GM23338 (cell line): ENCODE measurements at regions not wholly inside any gene's neighbourhood (a gene's known extent, or its start where the extent isn't known, plus 50 kb on each side); places are given as distances from the start of the nearest gene placed in this dataset.

ENCODE experiments used
- ATAC-seq: fragments of 200-7000 bp; cut with Tn5 transposase; 3 replicates; pipeline ENCODE4 v1.9.1; 2020
- DNase-seq: peaks from one replicate; pipeline ENCODE4 v3.0.0-alpha.2; 2015; ENCODE audit warnings: low spot score
- H2AFZ ChIP-seq: fragments of 200-600 bp; sonication (generic); 2 replicates; pipeline ENCODE4 v1.8.0; 2016; ENCODE audit warnings: antibody characterized with exemption, mild to moderate bottlenecking, moderate library complexity
- H3F3A ChIP-seq: fragments of 200-600 bp; sonication (generic); replicated peaks from 2 replicates; pipeline ENCODE4 v1.8.0; 2017; ENCODE audit warnings: antibody characterized with exemption, mixed run types, low read depth
- H3K27ac ChIP-seq: fragments of 200-600 bp; sonication (generic); 2 replicates; pipeline ENCODE4 v1.6.1; 2016; ENCODE audit warnings: low read depth
- H3K27me3 ChIP-seq: fragments of 200-600 bp; sonication (generic); 2 replicates; pipeline ENCODE4 v1.8.0; 2016; ENCODE audit warnings: mild to moderate bottlenecking, mixed run types, moderate library complexity; ENCODE audit not compliant: insufficient read depth
- H3K36me3 ChIP-seq: fragments of 200-600 bp; sonication (generic); 2 replicates; pipeline ENCODE4 v1.8.0; 2016; ENCODE audit warnings: mild to moderate bottlenecking; ENCODE audit not compliant: insufficient read depth
- H3K4me1 ChIP-seq: fragments of 200-600 bp; sonication (generic); 2 replicates; pipeline ENCODE4 v1.8.0; 2016; ENCODE audit warnings: mild to moderate bottlenecking, moderate library complexity; ENCODE audit not compliant: insufficient read depth
- H3K4me2 ChIP-seq: fragments of 200-600 bp; sonication (generic); 2 replicates; pipeline ENCODE4 v1.7.1; 2017; ENCODE audit warnings: mixed run types
- H3K4me3 ChIP-seq: fragments of 200-600 bp; sonication (generic); 2 replicates; pipeline ENCODE4 v1.6.1; 2016; ENCODE audit warnings: mixed run types
- H3K79me2 ChIP-seq: fragments of 200-600 bp; sonication (generic); replicated peaks from 2 replicates; pipeline ENCODE4 v1.8.0; 2017; ENCODE audit warnings: mild to moderate bottlenecking; ENCODE audit not compliant: insufficient read depth
- H3K9me2 ChIP-seq: fragments of 200-600 bp; sonication (generic); 2 replicates; pipeline ENCODE4 v1.8.0; 2017; ENCODE audit not compliant: insufficient read depth
- H4K20me1 ChIP-seq: fragments of 200-600 bp; sonication (generic); replicated peaks from 2 replicates; pipeline ENCODE4 v1.8.0; 2017; ENCODE audit warnings: mild to moderate bottlenecking; ENCODE audit not compliant: insufficient read depth
- H3K27ac Mint-ChIP-seq: 2 replicates; pipeline ENCODE4 v1.8.0; 2020; ENCODE audit warnings: inconsistent platforms, mild to moderate bottlenecking, moderate library complexity, mixed read lengths
- H3K27me3 Mint-ChIP-seq: 3 replicates; pipeline ENCODE4 v1.8.0; 2022; ENCODE audit warnings: low read depth, mild to moderate bottlenecking, moderate library complexity, mixed read lengths, inconsistent platforms; ENCODE audit not compliant: insufficient read depth, poor library complexity
- H3K36me3 Mint-ChIP-seq: 3 replicates; pipeline ENCODE4 v1.8.0; 2021; ENCODE audit warnings: low read depth, mild to moderate bottlenecking, inconsistent platforms, moderate library complexity, mixed read lengths
- H3K4me1 Mint-ChIP-seq: 3 replicates; pipeline ENCODE4 v1.8.0; 2020; ENCODE audit warnings: mild to moderate bottlenecking, inconsistent platforms, mixed read lengths
- H3K4me3 Mint-ChIP-seq: 3 replicates; pipeline ENCODE4 v1.8.0; 2021; ENCODE audit warnings: moderate library complexity, mild to moderate bottlenecking, inconsistent platforms, mixed read lengths
- H3K9me3 Mint-ChIP-seq: 3 replicates; pipeline ENCODE4 v1.8.0; 2020; ENCODE audit warnings: moderate library complexity, mild to moderate bottlenecking, inconsistent platforms, mixed read lengths
- CTCF ChIP-seq, 2 experiments: fragments of 200-600 bp in 1 of 2; sonication (generic) in 1 of 2; conservative IDR thresholded peaks; 2 replicates each; pipeline versions ENCODE4 v1.5.1 to v1.6.1; 2016 to 2017; ENCODE audit warnings: antibody characterized with exemption in 2 of 2, low read depth in 2 of 2, mild to moderate bottlenecking in 2 of 2, moderate library complexity in 1 of 2
- EZH2phosphoT487 ChIP-seq: fragments of 200-600 bp; sonication (generic); IDR thresholded peaks from one replicate; pipeline ENCODE4 v1.8.1; 2018; ENCODE audit warnings: antibody characterized with exemption; ENCODE audit not compliant: unreplicated experiment
- POLR2AphosphoS5 ChIP-seq: IDR thresholded peaks from 2 replicates; pipeline ENCODE4 v1.6.1; 2016; ENCODE audit warnings: antibody characterized with exemption, low read depth
- STAT1 ChIP-seq: IDR thresholded peaks from one replicate; pipeline ENCODE4 v1.6.1; 2016; ENCODE audit warnings: antibody characterized with exemption; ENCODE audit not compliant: unreplicated experiment
- ZNF331 ChIP-seq: fragments of 250-450 bp; sonication (Bioruptor Pico); IDR thresholded peaks from 2 replicates; pipeline ENCODE4 v1.5.0; 2020; ENCODE audit warnings: low read depth, mild to moderate bottlenecking, moderate library complexity
- ZNF462 ChIP-seq: fragments of 250-450 bp; sonication (Bioruptor Pico); IDR thresholded peaks from 2 replicates; pipeline ENCODE4 v1.5.0; 2020; ENCODE audit warnings: mild to moderate bottlenecking, moderate library complexity
- TF ChIP-seq, protein P1 (sequence below): IDR thresholded peaks from 2 replicates; pipeline ENCODE4 v1.6.1; 2016; ENCODE audit warnings: antibody characterized with exemption

DNA sequence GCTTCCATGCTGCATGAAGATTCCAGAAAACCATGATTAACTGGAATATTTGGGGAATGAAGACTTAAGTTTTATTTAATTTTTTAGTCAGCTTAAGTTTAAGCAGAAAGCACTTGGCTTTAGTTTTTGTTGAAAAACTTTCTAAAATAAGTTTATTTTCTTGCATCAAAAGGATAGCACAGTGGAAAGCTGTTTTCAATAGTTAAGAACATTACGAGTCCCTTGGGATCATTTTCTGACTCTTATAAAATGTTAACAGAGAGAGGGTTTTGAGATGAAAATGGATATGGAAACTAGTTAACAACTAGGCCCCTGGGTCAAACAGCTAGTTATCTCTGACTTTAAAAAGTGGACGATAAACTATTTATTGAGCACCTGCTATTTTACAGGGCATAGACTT lies 181.9 kb upstream of the SLC38A2 start (continued):
- no peak for TF ChIP-seq ZNF462 (CRISPR knock-in tag)
- TF ChIP-seq, protein P1, sequence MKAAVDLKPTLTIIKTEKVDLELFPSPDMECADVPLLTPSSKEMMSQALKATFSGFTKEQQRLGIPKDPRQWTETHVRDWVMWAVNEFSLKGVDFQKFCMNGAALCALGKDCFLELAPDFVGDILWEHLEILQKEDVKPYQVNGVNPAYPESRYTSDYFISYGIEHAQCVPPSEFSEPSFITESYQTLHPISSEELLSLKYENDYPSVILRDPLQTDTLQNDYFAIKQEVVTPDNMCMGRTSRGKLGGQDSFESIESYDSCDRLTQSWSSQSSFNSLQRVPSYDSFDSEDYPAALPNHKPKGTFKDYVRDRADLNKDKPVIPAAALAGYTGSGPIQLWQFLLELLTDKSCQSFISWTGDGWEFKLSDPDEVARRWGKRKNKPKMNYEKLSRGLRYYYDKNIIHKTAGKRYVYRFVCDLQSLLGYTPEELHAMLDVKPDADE: no peak
- TF ChIP-seq POLR2AphosphoS5: no peak
- TF ChIP-seq CTCF (conservative IDR thresholded peaks at IDR 0.05; ENCODE audit: low read depth in 2 of 2): no peak
- TF ChIP-seq ZNF331: no peak
- no peak for TF ChIP-seq STAT1

DNA sequence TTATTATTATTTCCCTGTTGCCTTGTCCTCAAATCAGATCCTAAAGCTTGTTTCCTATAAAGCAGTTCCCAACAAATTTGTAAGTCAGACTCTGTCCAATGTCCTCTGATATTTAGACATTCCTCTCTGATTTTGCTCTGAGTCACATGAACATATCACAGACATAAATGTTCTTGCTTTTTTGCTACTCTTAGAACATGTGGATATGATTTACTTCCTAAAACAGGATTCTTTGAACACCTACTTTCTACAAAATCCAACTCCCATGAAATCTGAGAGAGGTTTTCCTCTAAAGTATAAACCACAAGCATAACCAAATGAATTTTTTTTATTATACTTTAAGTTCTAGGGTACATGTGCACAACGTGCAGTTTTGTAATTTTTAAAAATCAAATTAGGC lies 181.3 kb upstream of the SLC38A2 start:
- no peak for DNase-seq
- H3K27ac ChIP-seq: no peak overlapping the region
- no peak for TF ChIP-seq ZNF462 (CRISPR knock-in tag)
- TF ChIP-seq EZH2phosphoT487: no peak

More for the DNA sequence above, 181.3 kb upstream of the SLC38A2 start:
- H3K4me1 ChIP-seq: peaks cover 16% of the 10 kb centered on the region
- H3K4me2 ChIP-seq: no peak overlapping the region
- no peaks in the 10 kb centered on the region for H3K36me3 ChIP-seq
- H3K9me2 ChIP-seq: no peaks in the 10 kb centered on the region
- Mint-ChIP-seq H3K27ac (no peak overlapping the region), H3K27me3 (no peaks in the 10 kb centered on the region), H3K4me1 (peaks cover 14% of the 10 kb centered on the region; the same call in 2 of the 3 replicates), H3K36me3 (no peaks in the 10 kb centered on the region; the same call in 2 of the 3 replicates), H3K4me3 (no peak overlapping the region), H3K9me3 (no peaks in the 10 kb centered on the region)
- ATAC-seq: no peak
- no peaks in the 10 kb centered on the region for H3K27me3 ChIP-seq
- H4K20me1 ChIP-seq: no peaks in the 10 kb centered on the region
- H3F3A ChIP-seq: no peaks in the 10 kb centered on the region
- no peak overlapping the region for H2AFZ ChIP-seq
- no peaks in the 10 kb centered on the region for H3K79me2 ChIP-seq
- H3K4me3 ChIP-seq: no peak overlapping the region
